HG03342 (cell line): ENCODE measurements at regions not wholly inside any gene's neighbourhood (a gene's known extent, or its start where the extent isn't known, plus 50 kb on each side); places are given as distances from the start of the nearest gene placed in this dataset.

Experiments used
- ATAC-seq: cut with Tn5 transposase; IDR thresholded peaks from one replicate; pipeline ENCODE4 v1.9.1; 2021; ENCODE audit warnings: mild to moderate bottlenecking, moderate library complexity; ENCODE audit not compliant: unreplicated experiment

GRCh38 chr22:47259049-47259448 lies 496.6 kb downstream of the TBC1D22A start:
- ATAC-seq, result no peak

DNA sequence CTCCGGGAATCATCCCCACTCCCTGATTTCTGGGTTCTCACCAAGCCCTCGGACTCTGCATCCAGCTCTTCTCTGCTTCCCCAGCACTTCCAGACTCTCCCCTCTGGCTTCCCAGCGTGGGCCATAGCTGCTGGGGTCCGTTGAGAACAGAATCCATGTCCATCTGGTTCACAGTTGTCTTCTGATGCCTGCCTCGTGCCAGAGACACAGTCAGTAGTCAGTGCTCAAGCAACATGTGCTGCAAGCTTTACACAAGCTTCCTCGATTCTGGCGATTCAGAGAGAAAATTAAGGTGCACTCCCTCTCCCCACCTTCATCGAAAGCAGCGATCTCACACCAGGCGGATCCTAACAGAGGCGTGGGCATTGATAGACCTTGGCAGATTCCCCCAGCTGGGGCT lies 495.5 kb downstream of the TBC1D22A start:
- no peak for ATAC-seq

DNA sequence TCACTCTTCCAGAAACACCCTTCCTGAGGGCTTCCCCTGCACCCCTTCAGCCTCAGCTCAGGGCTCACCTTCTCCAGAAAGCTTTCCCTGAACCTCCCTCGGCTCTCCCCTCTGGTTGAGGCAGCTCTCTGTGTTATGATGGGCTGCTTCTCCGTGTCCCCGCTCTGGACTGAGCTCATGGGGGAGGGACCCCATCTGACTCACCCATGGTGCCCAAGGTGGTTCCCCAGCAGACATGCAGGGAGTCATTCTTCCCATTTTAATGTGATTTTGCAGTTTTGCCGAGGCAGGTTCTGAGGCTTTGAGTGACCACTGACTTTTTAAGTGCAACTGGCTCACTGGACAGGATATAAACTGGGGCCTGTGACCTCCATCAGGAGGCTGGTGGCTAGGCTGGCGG lies 495.1 kb downstream of the TBC1D22A start:
- no peak for ATAC-seq

DNA sequence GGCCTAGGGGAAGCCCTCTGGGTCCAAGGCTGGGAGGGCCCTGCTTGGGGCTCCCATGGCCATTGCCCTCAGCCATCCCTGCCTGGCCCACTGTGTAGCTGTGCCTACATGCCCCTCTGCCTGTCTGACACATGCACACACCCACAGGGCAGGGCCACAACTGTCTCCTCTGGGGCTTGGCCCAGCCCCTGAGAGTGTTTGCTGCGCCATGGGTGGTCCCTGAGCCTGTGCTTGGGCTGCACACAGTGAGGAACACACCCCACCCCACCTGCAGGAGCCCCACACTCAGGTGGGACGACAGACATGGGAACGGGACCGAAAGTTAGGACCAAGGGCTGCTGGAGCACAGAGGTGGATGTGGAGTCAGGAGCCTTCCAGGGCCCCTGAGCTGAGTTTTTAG lies 489.5 kb downstream of the TBC1D22A start:
- no peak for ATAC-seq

GRCh38 chr22:47250995-47251765 lies 488.7 kb downstream of the TBC1D22A start:
- no peak for ATAC-seq

DNA sequence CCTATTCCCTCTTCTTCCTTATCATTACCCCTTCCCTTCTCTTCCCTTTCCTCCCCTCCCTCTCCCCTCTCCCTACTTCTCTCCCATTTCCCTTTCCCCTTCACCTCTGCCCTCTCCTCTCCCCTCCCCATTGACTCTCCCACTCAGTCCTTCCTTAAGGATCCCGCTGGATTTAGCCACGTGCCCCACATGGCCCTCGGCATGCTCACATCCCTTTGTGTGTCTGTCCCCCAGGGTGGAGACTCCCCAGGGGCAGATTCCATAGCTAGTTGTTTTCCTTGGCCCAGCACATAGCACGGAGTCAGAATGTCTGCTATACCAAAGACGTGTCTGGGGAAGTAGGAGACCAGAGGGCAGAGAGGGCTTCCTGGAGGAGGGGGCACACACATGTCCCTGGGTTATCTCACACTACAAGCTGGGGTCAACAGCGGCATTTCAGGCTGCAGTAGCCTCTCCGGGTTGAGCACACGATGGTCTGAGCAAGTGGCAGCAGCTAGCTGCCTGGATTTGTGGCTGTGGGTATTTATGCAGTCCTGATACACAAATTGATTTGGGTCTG lies 487.0 kb downstream of the TBC1D22A start:
- ATAC-seq, result no peak

- no peak for ATAC-seq
Measured at GRCh38 chr22:47248925-47249324, 486.5 kb downstream of the TBC1D22A start.

DNA sequence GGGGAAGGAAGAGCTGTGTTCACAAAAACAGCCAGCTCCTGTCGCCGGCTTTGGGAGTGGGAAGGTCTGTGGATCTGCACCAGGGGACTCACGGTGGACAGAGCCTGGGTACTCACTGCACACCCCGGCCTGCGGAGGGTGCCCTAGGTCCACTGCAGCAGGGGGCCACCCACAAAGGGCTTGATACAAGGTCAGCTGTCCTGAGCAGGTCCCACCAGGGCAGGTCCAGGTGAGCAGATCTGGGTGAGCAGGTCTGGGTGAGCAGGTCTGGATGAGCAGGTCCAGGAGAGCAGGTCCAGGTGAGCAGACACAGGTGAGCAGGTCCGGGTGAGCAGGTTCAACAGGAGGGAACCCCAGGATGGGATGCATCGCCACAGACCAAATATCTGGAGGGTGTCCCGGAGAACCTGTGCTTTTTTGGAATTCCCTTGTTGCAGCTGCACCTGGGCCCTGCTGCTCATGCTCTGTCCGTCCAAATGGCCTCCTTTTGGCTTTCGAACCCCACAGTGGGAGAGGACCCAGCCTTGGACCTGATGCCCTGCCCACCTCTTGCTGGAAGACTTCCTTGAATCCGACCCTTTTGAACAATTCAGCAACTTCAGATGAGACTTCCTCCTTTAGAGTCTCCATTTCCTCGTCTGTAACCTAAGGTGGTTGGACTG lies 485.3 kb downstream of the TBC1D22A start:
- ATAC-seq, result no peak

GRCh38 chr22:47245786-47246185 lies 483.3 kb downstream of the TBC1D22A start:
- no peak for ATAC-seq

- no peak for ATAC-seq
Measured at GRCh38 chr22:47245286-47245685, 482.8 kb downstream of the TBC1D22A start.

GRCh38 chr22:47240116-47240515 lies 477.7 kb downstream of the TBC1D22A start:
- ATAC-seq, result no peak

DNA sequence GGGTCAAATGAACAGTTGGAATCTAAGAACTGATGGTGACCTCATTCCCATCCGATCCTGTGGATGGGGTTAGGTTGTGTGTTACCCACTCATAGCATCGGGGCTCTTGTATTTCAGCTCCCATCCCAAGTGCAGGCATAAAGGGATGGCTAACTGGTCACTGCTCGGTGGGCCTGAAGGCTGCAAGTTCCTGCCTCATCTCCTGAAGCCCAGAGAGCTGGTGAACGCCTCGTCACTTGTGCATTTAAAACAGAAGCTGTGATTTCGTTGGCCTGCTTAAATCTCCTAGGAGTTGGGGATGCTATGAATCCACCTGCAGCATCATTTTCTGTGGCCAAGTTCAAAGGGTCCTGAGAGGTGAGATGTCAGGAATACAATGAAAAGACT lies 477.0 kb downstream of the TBC1D22A start:
- no peak for ATAC-seq

- ATAC-seq, result no peak
Measured at GRCh38 chr22:47238690-47239473, 476.4 kb downstream of the TBC1D22A start.

DNA sequence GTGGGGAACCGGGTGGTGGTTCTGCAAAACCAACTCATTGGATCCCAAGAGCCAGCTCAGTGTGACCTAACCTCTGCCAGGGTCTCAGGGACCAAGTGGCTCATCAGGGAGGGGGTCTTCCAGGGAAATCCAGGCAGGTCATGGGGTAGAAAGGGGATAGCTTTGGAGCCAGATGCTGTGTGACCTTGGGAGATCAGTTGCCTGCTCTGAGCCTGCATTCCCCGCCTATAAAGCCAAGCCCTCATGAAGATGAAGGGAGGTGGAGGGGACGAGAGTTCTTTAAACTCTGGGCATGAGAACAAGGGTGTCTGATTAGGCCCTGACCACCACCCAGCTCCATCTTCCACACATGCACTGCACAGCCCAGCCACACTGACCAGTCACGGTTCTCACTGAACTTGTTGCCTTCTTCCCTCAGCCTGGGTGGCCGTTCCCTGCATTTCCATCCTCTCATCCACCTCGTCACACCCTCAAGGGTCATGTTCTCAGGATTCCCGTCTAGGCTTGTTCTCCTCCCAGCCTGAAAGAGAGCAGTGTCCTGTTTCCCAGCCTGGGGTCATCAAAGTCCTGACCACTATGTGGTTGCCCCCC lies 475.5 kb downstream of the TBC1D22A start:
- ATAC-seq, result no peak

- no peak for ATAC-seq
Measured at GRCh38 chr22:47236718-47237117, 474.3 kb downstream of the TBC1D22A start.

GRCh38 chr22:47236161-47236560 lies 473.7 kb downstream of the TBC1D22A start:
- ATAC-seq, result no peak

DNA sequence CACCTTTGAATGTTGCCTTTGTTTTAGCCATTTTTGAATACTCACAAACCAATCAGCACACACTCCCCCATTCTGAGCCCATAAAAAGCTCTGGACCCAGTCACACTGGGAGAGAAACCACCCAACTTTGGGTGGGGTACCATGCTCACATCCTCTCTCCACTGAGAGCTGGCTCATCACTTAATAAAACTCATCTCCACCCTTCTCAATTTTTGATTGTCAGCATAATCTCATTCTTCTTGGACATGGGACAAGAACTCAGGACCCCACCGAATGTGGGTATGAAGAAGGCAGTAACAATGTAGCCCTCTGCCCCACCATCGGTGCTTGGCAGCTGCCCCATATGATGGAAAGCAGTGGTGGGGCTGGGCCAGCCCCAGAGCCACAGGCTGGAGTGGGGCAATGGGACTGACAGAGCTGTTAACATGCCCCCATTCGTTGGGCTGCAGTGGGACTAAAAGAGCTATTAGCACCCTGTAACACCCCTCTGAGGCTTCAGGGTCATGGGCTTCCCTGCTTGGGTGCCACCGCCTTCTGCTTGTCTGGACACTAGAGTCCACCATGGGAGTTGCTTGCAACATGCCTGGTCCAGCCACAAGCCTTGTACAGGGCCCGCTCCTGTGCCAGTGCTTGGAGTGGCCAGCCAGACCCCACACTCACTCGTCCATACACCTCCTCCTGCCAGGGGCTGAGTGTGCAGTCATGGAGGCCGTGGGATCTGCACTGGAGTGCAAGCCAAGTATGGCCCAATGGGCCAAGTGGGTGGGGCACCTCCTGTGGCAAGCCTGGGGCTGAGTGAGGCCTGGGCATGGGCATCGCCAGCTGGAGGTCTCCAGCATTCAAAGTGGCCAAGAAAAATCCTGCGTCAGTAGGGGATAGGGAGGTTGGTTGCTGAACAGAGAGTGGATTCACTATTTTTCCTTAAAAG lies 471.1 kb downstream of the TBC1D22A start:
- ATAC-seq, result no peak

DNA sequence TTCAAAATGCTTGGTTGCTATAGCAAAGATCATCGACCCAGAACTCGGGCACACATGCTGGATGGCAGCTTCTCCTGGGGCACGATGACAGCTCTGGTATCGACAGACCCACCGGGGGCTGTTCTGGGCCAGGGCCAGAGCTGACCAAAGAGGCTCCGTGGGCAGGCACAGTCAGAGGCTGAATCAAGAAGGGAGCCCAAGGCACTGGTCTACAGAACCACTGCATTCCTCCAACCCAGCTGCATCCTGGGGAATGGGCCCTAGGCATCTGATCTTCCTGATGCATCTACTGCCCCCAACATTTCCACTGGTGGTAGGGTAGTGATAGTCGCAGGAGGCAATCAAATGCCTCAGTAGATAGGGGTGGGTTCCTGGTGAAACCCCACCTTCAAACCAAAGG lies 470.3 kb downstream of the TBC1D22A start:
- no peak for ATAC-seq

DNA sequence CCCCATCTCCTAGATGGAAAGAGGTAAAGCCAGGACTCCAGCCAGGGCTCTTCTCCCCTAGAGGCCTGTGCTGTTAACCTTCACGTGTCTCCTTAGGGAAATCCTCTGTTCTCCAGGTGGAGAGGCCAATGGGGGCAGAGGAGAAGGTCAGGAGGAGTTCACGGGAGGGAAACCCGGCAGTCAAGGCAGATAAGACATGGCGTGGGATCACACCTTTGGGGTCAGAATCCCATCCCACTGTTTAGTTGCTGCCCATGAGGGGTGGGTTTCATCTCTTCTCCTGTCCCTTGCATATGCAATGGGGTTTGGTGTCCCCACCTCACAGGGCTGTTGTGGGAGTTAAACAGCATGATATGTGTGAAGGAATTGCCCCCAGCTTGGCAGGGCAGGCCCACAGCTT lies 469.7 kb downstream of the TBC1D22A start:
- ATAC-seq, result no peak

- no peak for ATAC-seq
Measured at GRCh38 chr22:47231759-47232158, 469.3 kb downstream of the TBC1D22A start.
